ENCODE measurements at regions not wholly inside any gene's neighbourhood (a gene's known extent, or its start where the extent isn't known, plus 50 kb on each side); places are given as distances from the start of the nearest gene placed in this dataset.
"Not testable (repeated sequence)": the region's sequence is repeated elsewhere in the genome, so short reads cannot be mapped to it uniquely, and the experiment has no call there.

- not testable (repeated sequence) for TF ChIP-seq POLR2AphosphoS5, CTCF (IDR thresholded peaks at IDR 0.05)
Observed at GRCh38 chr5:127197402-127198167, 93.0 kb upstream of the MEGF10 start.

Measured in transverse colon (tissue), 4 donors.